ENCODE measurements at regions not wholly inside any gene's neighbourhood (a gene's known extent, or its start where the extent isn't known, plus 50 kb on each side); places are given as distances from the start of the nearest gene placed in this dataset.

GRCh38 chr3:805326-805725, 287.5 kb upstream of the CNTN6 start:
- TF ChIP-seq CTCF (conservative IDR thresholded peaks at IDR 0.05; ENCODE audit: low read depth, low read length) (no peak), EZH2 (IDR thresholded peaks at IDR 0.05; ENCODE audit: borderline replicate concordance, low read depth, low read length, poor library complexity, severe bottlenecking) (no peak)
